ENCODE measurements at regions not wholly inside any gene's neighbourhood (a gene's known extent, or its start where the extent isn't known, plus 50 kb on each side); places are given as distances from the start of the nearest gene placed in this dataset.

DNA sequence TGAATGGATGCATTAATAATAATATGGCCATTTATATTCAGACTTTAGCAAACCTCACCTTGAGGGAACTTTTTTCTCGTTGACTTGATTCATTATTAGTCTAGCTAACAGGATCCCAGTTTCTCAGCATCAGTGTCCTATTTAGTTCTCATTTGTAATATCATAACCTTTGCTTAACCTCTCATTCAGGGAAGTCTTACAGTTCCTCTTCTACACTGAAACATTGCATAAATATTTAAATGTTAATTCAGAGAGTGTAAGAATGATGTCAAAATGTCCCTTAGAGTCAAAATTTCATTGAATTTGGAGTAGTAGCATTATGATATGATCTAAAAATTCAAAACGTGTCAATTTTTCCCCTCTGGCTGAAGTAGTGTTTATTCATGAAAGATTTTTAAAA, 650.1 kb downstream of the EFNA5 start (continued):
- TF ChIP-seq USF1 (IDR thresholded peaks at IDR 0.05; ENCODE audit: borderline replicate concordance, low read depth): no peak

- Histone ChIP-seq H3K36me3 (replicated peaks in 1 of 2; ENCODE audit: control insufficient read depth in 1 of 2, insufficient read depth in 2 of 2, low read length in 1 of 2) (no peaks in the 10 kb centered on the region), H3K27me3 (ENCODE audit: insufficient read depth) (no peaks in the 10 kb centered on the region), H2AFZ (ENCODE audit: low read depth) (no peak overlapping the region), H3K4me1 (ENCODE audit: control insufficient read depth in 1 of 2, insufficient read depth in 2 of 2, low read depth in 1 of 2, low read length in 1 of 2) (no peaks in the 10 kb centered on the region), H3K79me2 (ENCODE audit: insufficient read depth) (no peaks in the 10 kb centered on the region), H3K9me3 (no peaks in the 10 kb centered on the region), H4K20me1 (ENCODE audit: insufficient read depth) (no peaks in the 10 kb centered on the region), H3F3A (replicated peaks; ENCODE audit: insufficient read depth) (no peaks in the 10 kb centered on the region), H3K9me2 (peaks cover 4% of the 10 kb centered on the region; the same call in 1 of the 2 replicates), H3K9ac (no peak overlapping the region), H3K4me2 (no peak overlapping the region), H3K4me3 (ENCODE audit: low read depth in 2 of 2, low read length in 1 of 2) (no peak overlapping the region), H3K27ac (ENCODE audit: low read depth in 2 of 2, low read length in 1 of 2) (no peak overlapping the region)
- 45% methylated on average over 1 of the region's 1 CpG for WGBS (ENCODE audit: low lambda C conversion rate)
- CTCF ChIA-PET: no interaction called here
- POLR2A ChIA-PET: no interaction called here
- DNase-seq: no peak
- TF ChIP-seq, protein P1, sequence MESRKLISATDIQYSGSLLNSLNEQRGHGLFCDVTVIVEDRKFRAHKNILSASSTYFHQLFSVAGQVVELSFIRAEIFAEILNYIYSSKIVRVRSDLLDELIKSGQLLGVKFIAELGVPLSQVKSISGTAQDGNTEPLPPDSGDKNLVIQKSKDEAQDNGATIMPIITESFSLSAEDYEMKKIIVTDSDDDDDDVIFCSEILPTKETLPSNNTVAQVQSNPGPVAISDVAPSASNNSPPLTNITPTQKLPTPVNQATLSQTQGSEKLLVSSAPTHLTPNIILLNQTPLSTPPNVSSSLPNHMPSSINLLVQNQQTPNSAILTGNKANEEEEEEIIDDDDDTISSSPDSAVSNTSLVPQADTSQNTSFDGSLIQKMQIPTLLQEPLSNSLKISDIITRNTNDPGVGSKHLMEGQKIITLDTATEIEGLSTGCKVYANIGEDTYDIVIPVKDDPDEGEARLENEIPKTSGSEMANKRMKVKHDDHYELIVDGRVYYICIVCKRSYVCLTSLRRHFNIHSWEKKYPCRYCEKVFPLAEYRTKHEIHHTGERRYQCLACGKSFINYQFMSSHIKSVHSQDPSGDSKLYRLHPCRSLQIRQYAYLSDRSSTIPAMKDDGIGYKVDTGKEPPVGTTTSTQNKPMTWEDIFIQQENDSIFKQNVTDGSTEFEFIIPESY (IDR thresholded peaks at IDR 0.05; ENCODE audit: borderline replicate concordance, low read depth): no peak
- TF ChIP-seq MAX (IDR thresholded peaks at IDR 0.05; ENCODE audit: low read depth) (no peak), CHD2 (IDR thresholded peaks at IDR 0.05; ENCODE audit: low read length, partially characterized antibody) (no peak), SMC3 (IDR thresholded peaks at IDR 0.05; ENCODE audit: low read depth, low read length) (no peak), EP300 (IDR thresholded peaks at IDR 0.05; ENCODE audit: borderline replicate concordance in 1 of 2, low read depth in 1 of 2, low read length in 1 of 2) (no peak), ELF1 (IDR thresholded peaks at IDR 0.05) (no peak), IRF3 (IDR thresholded peaks at IDR 0.05; ENCODE audit: low read depth, low read length) (no peak), MEF2A (IDR thresholded peaks at IDR 0.05; ENCODE audit: borderline replicate concordance, low read depth) (no peak), USF1 (IDR thresholded peaks at IDR 0.05; ENCODE audit: borderline replicate concordance, low read depth) (no peak), TCF12 (IDR thresholded peaks at IDR 0.05) (no peak), YY1 (IDR thresholded peaks at IDR 0.05; ENCODE audit: low read depth) (no peak), SIN3A (IDR thresholded peaks at IDR 0.05; ENCODE audit: borderline replicate concordance, low read depth, low read length) (no peak), FOXM1 (IDR thresholded peaks at IDR 0.05; ENCODE audit: low read depth) (no peak), MXI1 (IDR thresholded peaks at IDR 0.05; ENCODE audit: low read depth, low read length) (no peak), FOSL2 (IDR thresholded peaks at IDR 0.05; ENCODE audit: borderline replicate concordance, low read depth) (no peak), CTCF (IDR thresholded peaks at IDR 0.05) (no peak), TAF1 (IDR thresholded peaks at IDR 0.05; ENCODE audit: borderline replicate concordance, low read depth, low read length) (no peak), FOXJ3 (CRISPR knock-in tag; IDR thresholded peaks at IDR 0.05) (no peak)
Observed at GRCh38 chr5:107017616-107018015, 653.1 kb downstream of the EFNA5 start.
